ENCODE measurements at regions not wholly inside any gene's neighbourhood (a gene's known extent, or its start where the extent isn't known, plus 50 kb on each side); places are given as distances from the start of the nearest gene placed in this dataset.
"Not testable (repeated sequence)": the region's sequence is repeated elsewhere in the genome, so short reads cannot be mapped to it uniquely, and the experiment has no call there.

DNA sequence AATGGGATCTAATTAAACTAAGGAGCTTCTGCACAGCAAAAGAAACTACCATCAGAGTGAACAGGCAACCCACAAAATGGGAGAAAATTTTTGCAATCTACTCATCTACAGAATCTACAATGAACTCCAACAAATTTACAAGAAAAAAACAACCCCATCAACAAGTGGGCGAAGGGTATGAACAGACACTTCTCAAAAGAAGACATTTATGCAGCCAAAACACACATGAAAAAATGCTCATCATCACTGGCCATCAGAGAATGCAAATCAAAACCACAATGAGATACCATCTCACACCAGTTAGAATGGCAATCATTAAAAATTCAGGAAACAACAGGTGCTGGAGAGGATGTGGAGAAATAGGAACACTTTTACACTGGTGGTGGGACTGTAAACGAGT is 55.6 kb upstream of the MAN1A1 start:
- H3K36me3 ChIP-seq (ENCODE audit: control insufficient read depth in 2 of 2, insufficient read depth in 1 of 2, low read length in 2 of 2); POLR2A ChIA-PET; H3K4me1 ChIP-seq (ENCODE audit: control insufficient read depth, insufficient read depth, low read length); H3K27ac ChIP-seq (ENCODE audit: extremely low read depth, low read depth, low read length); H3K9me3 ChIP-seq (ENCODE audit: control insufficient read depth, insufficient read depth, low read depth, low read length); CTCF ChIA-PET; H3K4me3 ChIP-seq (ENCODE audit: low read depth, low read length): not testable (repeated sequence)
- peak; percentile 42; the same call in 1 of the 2 replicates for TF ChIP-seq SCRT2 (tag by site-specific recombination; IDR thresholded peaks at IDR 0.05)

All from HEK293 (cell line).